Suprapubic skin (tissue), 4 donors: ENCODE measurements at regions not wholly inside any gene's neighbourhood (a gene's known extent, or its start where the extent isn't known, plus 50 kb on each side); places are given as distances from the start of the nearest gene placed in this dataset.

ENCODE experiments used
- POLR2A ChIP-seq, 2 donors: fragments of 450-650 bp; IDR thresholded peaks; one replicate each; pipeline ENCODE4 v1.6.1; 2017; ENCODE audit warnings: antibody characterized with exemption in 2 of 2, mild to moderate bottlenecking in 2 of 2, moderate library complexity in 2 of 2
- POLR2AphosphoS5 ChIP-seq, 3 donors: sonication (generic); formaldehyde crosslinking; IDR thresholded peaks; one replicate each; pipeline ENCODE4 v1.6.1; 2017; ENCODE audit warnings: antibody characterized with exemption in 3 of 3

DNA sequence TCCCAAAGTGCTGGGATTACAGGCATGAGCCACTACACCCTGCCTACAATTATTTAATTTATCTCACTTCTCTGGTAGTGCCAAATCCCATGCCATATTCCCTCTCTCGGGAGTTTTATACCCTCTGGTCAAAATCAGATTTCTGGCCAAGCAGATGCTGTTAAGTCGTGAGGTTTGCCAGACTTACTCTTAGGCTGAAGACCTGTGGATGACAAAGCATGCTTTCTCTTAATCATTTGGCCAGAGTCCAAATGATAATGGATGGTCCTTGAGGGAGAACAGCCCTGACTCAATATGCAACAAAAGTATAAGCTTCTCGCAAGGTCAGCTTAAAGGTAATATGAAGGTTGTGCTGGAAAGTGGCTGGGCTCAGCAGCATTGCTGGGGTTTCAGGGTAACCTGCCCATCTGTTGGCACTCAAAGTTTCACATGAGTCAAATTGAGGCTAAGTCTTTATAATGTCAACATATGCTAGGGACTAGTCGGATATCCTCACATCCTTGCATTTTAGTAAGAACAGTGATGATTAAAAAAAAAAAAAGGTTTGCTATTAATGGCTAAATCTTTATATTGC lies 280.1 kb downstream of the KIF4B start:
- TF ChIP-seq POLR2AphosphoS5 (IDR thresholded peaks at IDR 0.05): no peak
- TF ChIP-seq POLR2A (IDR thresholded peaks at IDR 0.05): no peak
